WTC11 (cell line): ENCODE measurements at regions not wholly inside any gene's neighbourhood (a gene's known extent, or its start where the extent isn't known, plus 50 kb on each side); places are given as distances from the start of the nearest gene placed in this dataset.

Source experiments
- ATAC-seq: fragments of 200-7000 bp; cut with Tn5 transposase; 2 replicates; pipeline ENCODE4 v1.10.0; 2021; ENCODE audit warnings: mild to moderate bottlenecking, moderate library complexity
- CTCF ChIA-PET: fragments of 300-600 bp; sonication (Branson Sonifier 250); formaldehyde crosslinking; loops from one replicate; lab custom pipeline; 2021; ENCODE audit warnings: antibody characterized with exemption; lab: Charles Lee
- POLR2A ChIA-PET: fragments of 350-600 bp; sonication (Branson Sonifier 250); formaldehyde crosslinking; loops from one replicate; lab custom pipeline; 2021; ENCODE audit warnings: antibody characterized with exemption; lab: Charles Lee
- DNase-seq: peaks from one replicate; pipeline ENCODE4 v3.0.0; 2021; ENCODE audit warnings: low spot score
- H3K27ac Mint-ChIP-seq: 2 replicates; pipeline ENCODE4 v1.8.0; 2021; ENCODE audit warnings: mixed read lengths
- H3K27me3 Mint-ChIP-seq: 2 replicates; pipeline ENCODE4 v1.8.0; 2021; ENCODE audit warnings: low read depth, mild to moderate bottlenecking, moderate library complexity, mixed read lengths
- H3K36me3 Mint-ChIP-seq: 2 replicates; pipeline ENCODE4 v1.8.0; 2021; ENCODE audit warnings: mixed read lengths
- H3K4me1 Mint-ChIP-seq: 2 replicates; pipeline ENCODE4 v1.8.0; 2022; ENCODE audit warnings: mixed read lengths
- H3K4me3 Mint-ChIP-seq: 2 replicates; pipeline ENCODE4 v1.8.0; 2021; ENCODE audit warnings: mild to moderate bottlenecking, moderate library complexity, mixed read lengths
- H3K9me3 Mint-ChIP-seq: 2 replicates; pipeline ENCODE4 v1.8.0; 2021; ENCODE audit warnings: mixed read lengths
- ATF2 ChIP-seq: sonication (generic); formaldehyde crosslinking; IDR thresholded peaks from 2 replicates; pipeline ENCODE4 v1.8.1; 2022; ENCODE audit warnings: low read depth, missing genetic modification reagents, borderline replicate concordance
- ATF6 ChIP-seq: sonication (generic); formaldehyde crosslinking; IDR thresholded peaks from 2 replicates; pipeline ENCODE4 v1.8.1; 2023; ENCODE audit warnings: mild to moderate bottlenecking, missing genetic modification reagents
- CREB1 ChIP-seq: sonication (generic); formaldehyde crosslinking; IDR thresholded peaks from 2 replicates; pipeline ENCODE4 v1.8.0; 2023; ENCODE audit warnings: mild to moderate bottlenecking, missing genetic modification reagents
- E2F4 ChIP-seq: sonication (generic); formaldehyde crosslinking; IDR thresholded peaks from 2 replicates; pipeline ENCODE4 v1.8.1; 2022; ENCODE audit warnings: low read depth, mild to moderate bottlenecking, moderate library complexity, missing genetic modification reagents, borderline replicate concordance
- FOXP4 ChIP-seq: sonication (generic); formaldehyde crosslinking; IDR thresholded peaks from 2 replicates; pipeline ENCODE4 v1.8.0; 2022; ENCODE audit warnings: mild to moderate bottlenecking, missing genetic modification reagents
- HMGXB4 ChIP-seq: sonication (generic); formaldehyde crosslinking; IDR thresholded peaks from 2 replicates; pipeline ENCODE4 v1.8.1; 2023; ENCODE audit warnings: mild to moderate bottlenecking, moderate library complexity, missing genetic modification reagents
- IRF2 ChIP-seq: sonication (generic); formaldehyde crosslinking; IDR thresholded peaks from 2 replicates; pipeline ENCODE4 v1.8.0; 2022; ENCODE audit warnings: low read depth, missing genetic modification reagents, borderline replicate concordance
- JAZF1 ChIP-seq: fragments of 250-450 bp; sonication (Bioruptor Pico); IDR thresholded peaks from 2 replicates; pipeline ENCODE4 v1.9.0; 2021; ENCODE audit warnings: moderate library complexity, mild to moderate bottlenecking, inconsistent platforms
- MAX ChIP-seq: sonication (generic); formaldehyde crosslinking; IDR thresholded peaks from 2 replicates; pipeline ENCODE4 v1.8.0; 2022; ENCODE audit warnings: mild to moderate bottlenecking, missing genetic modification reagents
- NFE2L1 ChIP-seq: sonication (generic); formaldehyde crosslinking; IDR thresholded peaks from 2 replicates; pipeline ENCODE4 v1.8.1; 2023; ENCODE audit warnings: missing genetic modification reagents
- NR1H2 ChIP-seq: sonication (generic); formaldehyde crosslinking; IDR thresholded peaks from 2 replicates; pipeline ENCODE4 v1.9.0; 2021; ENCODE audit warnings: mild to moderate bottlenecking, moderate library complexity, missing genetic modification reagents
- NR3C1 ChIP-seq: sonication (generic); formaldehyde crosslinking; conservative IDR thresholded peaks from 2 replicates; pipeline ENCODE4 v1.8.1; 2023; ENCODE audit warnings: low read depth, mild to moderate bottlenecking, missing genetic modification reagents
- PRDM15 ChIP-seq: sonication (generic); formaldehyde crosslinking; IDR thresholded peaks from 2 replicates; pipeline ENCODE4 v1.8.0; 2022; ENCODE audit warnings: missing genetic modification reagents
- SP1 ChIP-seq: sonication (generic); formaldehyde crosslinking; conservative IDR thresholded peaks from 2 replicates; pipeline ENCODE4 v1.8.1; 2022; ENCODE audit warnings: missing genetic modification reagents
- ZBTB21 ChIP-seq: sonication (generic); formaldehyde crosslinking; IDR thresholded peaks from 2 replicates; pipeline ENCODE4 v1.8.1; 2023; ENCODE audit warnings: mild to moderate bottlenecking, missing genetic modification reagents, borderline replicate concordance
- ZBTB43 ChIP-seq: sonication (generic); formaldehyde crosslinking; IDR thresholded peaks from 2 replicates; pipeline ENCODE4 v1.8.1; 2023; ENCODE audit warnings: mild to moderate bottlenecking, missing genetic modification reagents
- ZNF425 ChIP-seq: fragments of 250-450 bp; sonication (Bioruptor Pico); conservative IDR thresholded peaks from 2 replicates; pipeline ENCODE4 v1.9.0; 2021; ENCODE audit warnings: mild to moderate bottlenecking

- Mint-ChIP-seq H3K27me3 (no peaks in the 10 kb centered on the region), H3K4me1 (peaks cover 14% of the 10 kb centered on the region), H3K27ac (no peak overlapping the region), H3K36me3 (no peaks in the 10 kb centered on the region), H3K9me3 (no peaks in the 10 kb centered on the region), H3K4me3 (no peak overlapping the region)
- DNase-seq (no peak), ATAC-seq (no peak)
- ChIA-PET POLR2A (no interaction called here), CTCF (interaction anchor here (1.8 kb wide), 1 partner anchor 35 kb away, joined by 5 read pairs; no protein-coding TSS in a partner anchor)
- TF ChIP-seq ATF6 (CRISPR knock-in tag) = no peak
- TF ChIP-seq E2F4 (CRISPR knock-in tag) = no peak
- TF ChIP-seq NFE2L1 (CRISPR knock-in tag) = no peak
- TF ChIP-seq ZNF425 = no peak
- no peak for TF ChIP-seq ZBTB21 (CRISPR knock-in tag)
- TF ChIP-seq FOXP4 = no peak
- TF ChIP-seq HMGXB4 (CRISPR knock-in tag) = no peak
- TF ChIP-seq PRDM15 (CRISPR knock-in tag) = no peak
- no peak for TF ChIP-seq NR1H2 (CRISPR knock-in tag)
- TF ChIP-seq JAZF1 (CRISPR knock-in tag) = no peak
- TF ChIP-seq NR3C1 = no peak
- no peak for TF ChIP-seq IRF2 (CRISPR knock-in tag)
- TF ChIP-seq CREB1 (CRISPR knock-in tag) = no peak
- no peak for TF ChIP-seq ZBTB43
- TF ChIP-seq MAX (CRISPR knock-in tag) = no peak
- TF ChIP-seq ATF2 (CRISPR knock-in tag) = no peak
- TF ChIP-seq SP1 (CRISPR knock-in tag) = no peak
These were observed 108.3 kb downstream of the ARL6IP6 start for GRCh38 chr2:152826581-152827279.
